ENCODE measurements at regions not wholly inside any gene's neighbourhood (a gene's known extent, or its start where the extent isn't known, plus 50 kb on each side); places are given as distances from the start of the nearest gene placed in this dataset.

DNA sequence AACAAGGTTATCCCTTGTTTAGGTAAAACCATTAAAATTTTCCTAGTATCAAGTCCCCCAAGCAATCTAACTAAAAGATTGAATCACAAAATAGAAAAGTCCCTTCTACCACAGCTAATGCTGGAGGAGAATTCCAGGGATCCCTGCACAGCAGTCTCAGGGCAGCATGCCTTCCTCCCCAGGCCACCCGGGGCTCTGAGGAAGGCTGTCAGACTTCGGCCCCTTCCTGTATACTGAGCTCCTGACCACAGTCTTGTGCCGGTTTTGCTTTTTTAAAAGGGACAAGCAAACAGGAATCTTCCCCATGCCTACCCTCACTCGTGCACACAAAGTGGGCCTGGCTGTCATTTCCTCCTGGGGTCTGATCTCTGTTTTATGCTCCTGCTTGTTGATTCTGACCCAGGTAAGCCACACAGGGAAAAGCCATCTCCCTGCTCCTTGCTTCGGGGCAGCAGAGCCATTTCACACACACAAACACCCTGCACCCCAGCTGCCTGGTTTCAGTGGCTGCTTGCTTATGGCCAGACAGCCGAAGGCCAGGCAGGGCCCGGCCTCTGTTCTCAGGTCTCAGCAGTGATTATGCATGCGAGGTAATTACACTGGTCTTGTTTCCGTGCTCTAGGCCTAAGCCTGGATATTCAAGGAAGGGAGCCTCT is 211.9 kb downstream of the NXNL2 start:
- POLR2A ChIA-PET, result no interaction called here
- ATAC-seq (no peak), DNase-seq (no peak)
- Mint-ChIP-seq H3K4me3 (no peak overlapping the region), H3K27me3 (peaks cover 5 to 42% (median 10%) of the 10 kb centered on the region in 5 donors), H3K36me3 (peaks cover 0 to 2% (median 0%) of the 10 kb centered on the region in 3 donors), H3K27ac (no peak overlapping the region), H3K4me1 (no peaks in the 10 kb centered on the region), H3K9me3 (peaks cover 0 to 1% (median 0%) of the 10 kb centered on the region in 9 donors)

DNA sequence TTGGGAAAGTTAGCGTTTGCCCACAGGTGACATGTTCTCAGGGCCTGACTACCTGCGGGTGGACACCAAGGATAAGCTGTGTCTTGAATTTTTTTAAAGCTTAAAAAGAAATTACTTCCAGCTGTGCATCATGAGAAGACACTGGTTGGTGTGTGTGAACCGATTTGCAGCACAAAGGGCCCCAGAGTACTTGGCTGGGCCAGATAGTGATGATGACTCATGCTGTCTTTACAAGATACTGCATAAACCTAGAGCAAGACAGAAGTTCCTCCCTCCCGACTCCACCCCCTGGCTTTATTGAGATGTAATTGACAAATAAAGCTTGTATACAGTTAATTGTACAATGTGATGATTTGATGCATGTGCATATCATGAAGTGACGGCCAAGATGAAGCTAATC is 212.8 kb downstream of the NXNL2 start:
- DNase-seq (no peak), ATAC-seq (no peak)
- no peaks in the 10 kb centered on the region for H3K4me1 Mint-ChIP-seq
- POLR2A ChIA-PET, result no interaction called here
- H3K27ac Mint-ChIP-seq, result no peak overlapping the region
- H3K9me3 Mint-ChIP-seq, result peaks cover 0 to 1% (median 0%) of the 10 kb centered on the region in 9 donors
- H3K27me3 Mint-ChIP-seq, result peaks cover 7 to 35% (median 10%) of the 10 kb centered on the region in 5 donors
- no peak overlapping the region for H3K4me3 Mint-ChIP-seq
- peaks cover 0 to 2% (median 0%) of the 10 kb centered on the region in 3 donors for H3K36me3 Mint-ChIP-seq

DNA sequence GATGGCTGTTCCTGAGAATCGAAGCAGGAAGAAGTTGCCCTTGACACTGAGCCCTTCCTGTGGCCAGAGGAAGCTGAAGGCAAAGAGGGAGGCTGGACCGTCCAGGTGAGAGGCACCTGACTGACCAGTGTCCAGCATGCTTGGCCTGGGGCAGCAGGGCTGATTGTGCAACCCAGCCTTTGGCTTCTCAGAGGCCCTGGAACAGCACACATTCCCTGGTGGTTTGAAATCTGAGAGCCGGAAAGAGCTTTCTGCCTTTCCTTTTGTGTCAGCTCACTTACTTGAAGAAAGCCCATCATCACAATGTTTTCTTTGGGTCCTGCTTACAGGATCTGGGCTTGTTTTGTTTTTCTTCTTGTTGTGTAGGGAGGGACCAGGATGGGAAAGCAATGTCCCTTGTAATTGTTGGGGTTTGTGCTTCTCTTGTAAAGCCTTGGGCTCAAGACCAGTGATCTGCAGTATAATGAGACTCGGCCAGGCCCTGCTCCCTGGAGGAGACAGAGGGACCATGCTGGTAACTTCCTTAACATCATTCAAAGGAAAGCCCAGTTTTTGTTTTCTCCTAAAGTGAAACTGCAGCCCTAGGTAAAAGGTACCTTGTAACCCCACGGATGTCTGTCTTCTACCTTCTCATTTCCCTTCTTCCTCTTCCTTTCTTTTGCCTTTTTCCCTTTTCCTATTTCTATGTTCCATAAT is 213.7 kb downstream of the NXNL2 start:
- no peaks in the 10 kb centered on the region for H3K4me1 Mint-ChIP-seq
- H3K36me3 Mint-ChIP-seq, result peaks cover 0 to 2% (median 0%) of the 10 kb centered on the region in 3 donors
- no peak overlapping the region for H3K4me3 Mint-ChIP-seq
- H3K27ac Mint-ChIP-seq, result no peak overlapping the region
- ATAC-seq (no peak), DNase-seq (no peak)
- peaks cover 8 to 33% (median 10%) of the 10 kb centered on the region in 5 donors for H3K27me3 Mint-ChIP-seq
- POLR2A ChIA-PET, result no interaction called here
- H3K9me3 Mint-ChIP-seq, result peaks cover 0 to 1% (median 0%) of the 10 kb centered on the region in 9 donors

DNA sequence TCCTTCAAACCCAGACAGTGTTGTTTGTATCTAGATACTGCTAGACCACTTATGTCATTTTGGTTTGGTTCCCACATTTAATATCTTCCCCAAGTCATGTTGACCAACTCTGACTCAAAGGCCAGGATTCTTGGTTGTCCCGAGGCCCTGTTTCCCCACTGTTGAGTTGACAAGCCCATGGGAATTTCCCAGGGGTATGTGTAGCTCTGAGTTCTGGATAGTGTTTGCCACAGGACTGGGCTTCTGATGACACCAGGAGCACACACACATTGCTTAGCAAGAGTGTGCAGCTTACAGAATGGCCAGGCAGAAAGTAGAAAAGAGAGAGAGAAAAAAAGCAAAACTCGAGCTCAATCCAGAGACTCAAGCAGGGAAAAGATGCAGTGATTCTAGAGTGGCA is 214.4 kb downstream of the NXNL2 start:
- Mint-ChIP-seq H3K36me3 (peaks cover 0 to 2% (median 0%) of the 10 kb centered on the region in 3 donors), H3K4me1 (no peaks in the 10 kb centered on the region), H3K4me3 (no peak overlapping the region), H3K9me3 (peaks cover 0 to 1% (median 0%) of the 10 kb centered on the region in 9 donors), H3K27ac (no peak overlapping the region), H3K27me3 (peaks cover 8 to 26% (median 10%) of the 10 kb centered on the region in 5 donors)
- ATAC-seq (no peak), DNase-seq (no peak)
- POLR2A ChIA-PET, result no interaction called here

DNA sequence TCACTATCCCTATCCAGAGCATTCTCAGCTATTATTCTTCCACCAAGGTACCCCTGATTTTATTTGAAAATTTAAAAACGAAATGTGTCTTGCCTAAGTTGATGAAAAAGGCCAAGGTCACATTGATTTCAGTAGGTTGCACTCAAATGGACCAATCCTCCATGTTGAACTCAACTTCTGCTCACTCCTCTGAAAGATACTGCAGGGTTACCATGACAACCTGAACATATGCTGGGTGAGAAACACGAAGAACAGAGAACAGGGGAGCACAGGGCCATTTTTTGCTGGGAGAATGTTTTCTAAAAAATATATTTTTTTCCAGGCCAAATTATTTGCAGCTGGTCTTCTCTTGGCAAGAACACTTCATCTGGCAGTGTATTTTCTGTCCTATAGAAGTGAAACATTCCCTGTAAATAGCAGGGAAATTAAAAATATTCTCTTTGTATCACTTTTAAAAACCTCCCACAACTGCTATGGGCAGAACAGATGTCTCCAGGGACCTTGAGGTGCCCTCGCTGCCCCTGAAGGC is 215.9 kb downstream of the NXNL2 start:
- no peaks in the 10 kb centered on the region for H3K4me1 Mint-ChIP-seq
- no peak for DNase-seq
- H3K9me3 Mint-ChIP-seq, result peaks cover 0 to 1% (median 0%) of the 10 kb centered on the region in 9 donors
- H3K27ac Mint-ChIP-seq, result no peak overlapping the region
- POLR2A ChIA-PET, result no interaction called here
- ATAC-seq, result no peak
- peaks cover 0 to 2% (median 0%) of the 10 kb centered on the region in 3 donors for H3K36me3 Mint-ChIP-seq
- peaks cover 5 to 12% (median 7%) of the 10 kb centered on the region in 5 donors for H3K27me3 Mint-ChIP-seq
- no peak overlapping the region for H3K4me3 Mint-ChIP-seq

DNA sequence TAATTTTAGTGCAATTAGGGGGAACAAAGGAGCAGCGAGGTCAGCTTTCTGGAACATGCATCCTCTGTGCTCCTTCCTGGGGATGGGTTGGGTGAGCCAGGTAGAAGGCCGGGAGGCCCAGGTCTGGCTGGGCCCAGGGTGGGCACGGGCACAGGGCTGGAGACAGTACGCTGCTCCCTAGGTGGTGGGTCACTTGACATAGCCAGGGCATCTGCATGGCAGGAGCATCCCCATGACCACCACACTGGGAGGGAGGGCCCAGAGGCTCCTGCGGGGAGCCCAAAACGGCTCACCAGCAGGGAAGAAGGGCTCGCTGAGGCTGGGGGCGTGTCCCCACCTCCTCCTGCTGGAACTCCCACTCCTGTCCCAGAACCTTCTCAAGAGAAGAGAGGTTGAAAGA is 216.8 kb downstream of the NXNL2 start:
- Mint-ChIP-seq H3K4me3 (no peak overlapping the region), H3K27me3 (peaks cover 3 to 7% (median 4%) of the 10 kb centered on the region in 5 donors)
- no peak for ATAC-seq

DNA sequence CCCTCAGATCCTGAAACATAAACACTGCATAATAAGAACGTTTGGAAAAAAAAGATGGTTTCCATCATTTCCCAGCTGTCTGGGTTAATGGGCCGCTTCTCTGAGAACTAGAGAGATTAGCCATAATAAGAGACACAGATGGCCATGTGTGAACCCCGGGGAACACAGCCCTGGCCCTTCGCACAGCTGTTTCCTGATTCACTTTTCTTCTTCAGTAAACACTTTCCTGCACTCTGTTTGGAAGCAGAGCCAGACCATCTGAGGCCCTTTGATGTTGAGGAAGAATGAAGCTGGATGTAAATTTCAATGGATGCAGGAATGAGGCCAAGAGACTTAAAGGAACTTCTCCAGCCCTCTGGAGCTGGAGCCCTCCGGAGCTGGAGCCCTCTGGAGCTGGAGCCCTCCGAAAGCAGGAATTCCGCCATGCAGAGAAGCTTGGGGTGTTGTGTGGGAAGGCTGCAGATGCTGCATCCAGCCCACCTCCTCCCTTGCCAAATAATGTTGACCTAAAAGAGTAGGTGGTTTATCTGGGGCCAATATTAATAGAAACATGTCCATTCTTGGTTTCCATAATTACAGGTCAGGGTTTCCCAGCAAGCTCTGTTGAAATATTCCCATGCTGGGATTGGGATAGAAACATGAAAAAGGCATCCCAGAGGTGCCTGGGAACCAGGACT is 218.9 kb downstream of the NXNL2 start:
- Mint-ChIP-seq H3K9me3 (peaks cover 0 to 1% (median 0%) of the 10 kb centered on the region in 9 donors), H3K36me3 (peaks cover 0 to 2% (median 0%) of the 10 kb centered on the region in 3 donors), H3K27ac (no peak overlapping the region)

More for the DNA sequence above, 216.8 kb downstream of the NXNL2 start:
- H3K9me3 Mint-ChIP-seq, result peaks cover 0 to 1% (median 0%) of the 10 kb centered on the region in 9 donors
- DNase-seq, result no peak
- POLR2A ChIA-PET, result no interaction called here
- no peaks in the 10 kb centered on the region for H3K4me1 Mint-ChIP-seq
- no peak overlapping the region for H3K27ac Mint-ChIP-seq
- peaks cover 0 to 2% (median 0%) of the 10 kb centered on the region in 3 donors for H3K36me3 Mint-ChIP-seq

DNA sequence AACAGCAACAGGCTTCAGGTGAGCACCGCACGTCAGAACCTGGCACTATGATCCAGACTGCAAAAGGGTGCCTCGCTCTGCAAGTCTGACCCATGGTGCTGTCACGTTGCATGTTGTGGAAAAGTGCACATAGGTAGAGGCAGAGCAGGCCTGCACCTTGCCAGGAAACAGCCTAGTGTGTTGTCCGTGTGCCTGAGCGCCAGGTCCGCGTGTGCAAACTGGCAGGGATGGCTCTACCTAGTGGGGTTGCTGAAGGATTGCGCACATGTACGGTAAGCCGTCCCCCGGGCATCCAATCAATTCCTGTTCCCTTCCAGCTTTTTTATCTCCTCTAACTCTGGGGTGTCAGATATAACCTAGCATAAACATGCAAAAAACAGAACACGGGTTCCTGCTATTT is 219.5 kb downstream of the NXNL2 start:
- Mint-ChIP-seq H3K36me3 (peaks cover 0 to 2% (median 2%) of the 10 kb centered on the region in 3 donors), H3K4me3 (no peak overlapping the region), H3K27ac (no peak overlapping the region), H3K4me1 (no peaks in the 10 kb centered on the region), H3K27me3 (peaks cover 7 to 18% (median 10%) of the 10 kb centered on the region in 5 donors), H3K9me3 (peaks cover 0 to 3% (median 0%) of the 10 kb centered on the region in 9 donors)
- DNase-seq (no peak), ATAC-seq (no peak)
- POLR2A ChIA-PET, result no interaction called here

More for the DNA sequence above, 218.9 kb downstream of the NXNL2 start:
- Mint-ChIP-seq H3K4me1 (no peaks in the 10 kb centered on the region), H3K27me3 (peaks cover 6 to 14% (median 10%) of the 10 kb centered on the region in 5 donors), H3K4me3 (no peak overlapping the region)
- no peak for DNase-seq
- ATAC-seq, result no peak
- POLR2A ChIA-PET, result interaction anchor here (0.5 kb wide), 1 partner anchor 109 kb away, joined by 3 read pairs; no protein-coding TSS in a partner anchor

DNA sequence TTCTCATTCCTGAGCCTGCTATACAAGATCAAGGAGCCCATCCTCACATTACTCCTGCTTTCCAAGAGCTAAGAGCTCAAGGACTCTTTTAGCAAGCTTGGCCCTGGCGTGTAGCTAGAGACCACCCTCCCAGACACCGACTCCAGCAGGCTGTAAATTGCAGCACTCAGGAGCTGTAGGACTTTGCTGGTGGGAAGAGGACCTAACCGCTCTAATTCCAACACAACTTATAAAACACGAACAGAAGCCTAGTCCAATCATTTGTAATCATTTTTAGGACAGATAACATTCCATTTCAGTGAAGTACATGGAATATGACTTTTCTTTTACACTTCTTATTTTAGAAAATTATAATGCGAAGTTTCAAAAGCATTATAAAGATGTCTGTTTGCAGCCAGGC is 219.9 kb downstream of the NXNL2 start:
- Mint-ChIP-seq H3K27me3 (peaks cover 7 to 20% (median 15%) of the 10 kb centered on the region in 5 donors), H3K27ac (no peak overlapping the region), H3K9me3 (peaks cover 0 to 2% (median 0%) of the 10 kb centered on the region in 9 donors), H3K4me3 (no peak overlapping the region), H3K4me1 (no peaks in the 10 kb centered on the region), H3K36me3 (peaks cover 0 to 7% (median 2%) of the 10 kb centered on the region in 3 donors)
- ATAC-seq (no peak), DNase-seq (no peak)
- POLR2A ChIA-PET, result no interaction called here

DNA sequence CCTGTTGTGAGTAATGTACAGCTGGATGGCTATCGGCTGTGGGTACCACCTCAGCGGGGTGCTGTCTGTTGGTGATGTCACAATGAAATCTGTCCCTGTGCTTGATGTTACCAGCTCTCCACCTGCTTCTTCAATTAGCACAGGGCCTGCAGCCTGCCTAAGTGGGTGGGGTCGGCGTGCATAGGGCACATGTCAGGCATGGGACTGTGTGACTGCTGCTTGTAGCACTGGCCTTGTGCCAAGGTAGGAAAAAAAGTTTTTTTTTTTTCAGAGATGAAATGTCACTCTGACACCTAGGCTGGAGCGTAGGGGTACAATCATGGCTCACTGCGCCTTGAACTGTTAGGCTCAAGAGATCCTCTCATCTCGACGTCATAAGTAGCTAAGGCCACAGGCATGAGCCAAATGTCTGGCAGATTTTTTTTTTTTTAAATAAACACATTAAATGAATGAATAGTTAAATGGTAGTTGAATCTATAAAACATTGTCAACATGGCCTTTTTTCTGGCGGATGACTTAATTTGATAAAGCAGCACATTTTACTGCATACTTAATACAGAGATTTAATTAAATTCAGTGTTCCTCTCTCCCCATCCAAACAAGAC is 222.5 kb downstream of the NXNL2 start:
- H3K4me3 Mint-ChIP-seq, result no peak overlapping the region
- H3K36me3 Mint-ChIP-seq, result peaks cover 0 to 7% (median 0%) of the 10 kb centered on the region in 3 donors
- POLR2A ChIA-PET, result interaction anchor here (0.7 kb wide), 2 partner anchors 12 to 1905 kb away, joined by 3 to 4 read pairs; no protein-coding TSS in a partner anchor
- no peaks in the 10 kb centered on the region for H3K4me1 Mint-ChIP-seq
- no peak overlapping the region for H3K27ac Mint-ChIP-seq
- ATAC-seq (no peak), DNase-seq (no peak)
- H3K9me3 Mint-ChIP-seq, result peaks cover 0 to 2% (median 0%) of the 10 kb centered on the region in 9 donors
- peaks cover 14 to 38% (median 18%) of the 10 kb centered on the region in 5 donors for H3K27me3 Mint-ChIP-seq

DNA sequence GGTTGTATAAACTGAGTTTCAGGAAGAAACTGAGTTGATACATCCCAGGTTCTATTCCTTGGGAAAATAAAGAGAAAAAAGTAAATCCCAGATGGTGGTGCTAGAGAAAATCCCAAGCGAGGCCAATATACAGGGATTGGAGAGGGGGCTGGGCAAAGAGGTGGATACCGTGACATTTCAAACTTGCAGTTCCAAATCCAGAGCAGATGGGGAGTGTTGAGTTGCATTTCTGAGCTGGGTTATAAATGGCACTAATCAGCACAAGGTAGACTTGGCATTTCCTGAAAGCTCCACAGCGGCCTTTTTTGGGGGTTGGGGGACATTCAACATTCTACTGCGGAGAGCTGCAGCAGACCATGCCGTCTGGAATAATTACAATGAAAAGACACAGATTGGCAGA is 224.4 kb downstream of the NXNL2 start:
- peaks cover 15 to 47% (median 18%) of the 10 kb centered on the region in 5 donors for H3K27me3 Mint-ChIP-seq

DNA sequence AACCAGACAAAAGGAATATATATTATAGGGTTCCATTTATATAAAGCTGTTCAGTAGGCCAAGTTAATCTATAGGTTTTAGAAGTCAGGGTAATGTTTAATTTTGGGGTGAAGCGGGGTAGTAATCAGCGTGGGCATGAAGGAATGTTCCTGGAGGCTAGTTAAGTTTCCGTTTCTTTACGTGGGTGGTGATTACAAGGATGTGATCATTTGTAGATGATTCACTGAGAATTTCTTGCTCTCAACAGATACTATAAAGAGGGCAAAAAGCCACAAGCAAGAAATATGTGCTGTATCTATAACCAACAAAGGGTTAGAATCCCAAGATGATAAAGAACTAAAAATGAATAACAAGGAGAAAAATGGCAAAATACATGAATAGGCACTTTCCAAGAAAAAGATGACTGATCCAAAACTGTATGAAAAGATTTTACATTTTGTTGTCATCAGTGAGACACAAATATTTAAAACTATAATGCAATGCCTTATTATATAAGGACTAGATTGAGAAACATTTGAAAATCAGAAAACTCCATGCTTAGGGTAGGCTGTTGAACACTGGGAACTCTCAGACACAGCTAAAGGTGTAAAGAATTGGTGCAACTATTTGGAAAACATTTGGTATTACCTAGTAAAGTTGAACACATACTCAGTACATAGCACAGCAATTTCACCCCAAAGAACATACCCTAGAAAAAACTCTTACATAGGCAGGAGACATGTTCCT is 224.3 kb upstream of the S1PR3 start:
- Mint-ChIP-seq H3K4me1 (no peaks in the 10 kb centered on the region), H3K36me3 (no peaks in the 10 kb centered on the region), H3K27ac (no peak overlapping the region), H3K4me3 (no peak overlapping the region), H3K9me3 (no peaks in the 10 kb centered on the region), H3K27me3 (peaks cover 0 to 11% (median 1%) of the 10 kb centered on the region in 5 donors)
- POLR2A ChIA-PET, result no interaction called here
- ATAC-seq (no peak), DNase-seq (no peak)

More for the DNA sequence above, 224.4 kb downstream of the NXNL2 start:
- no peak overlapping the region for H3K4me3 Mint-ChIP-seq
- peaks cover 0 to 2% (median 0%) of the 10 kb centered on the region in 9 donors for H3K9me3 Mint-ChIP-seq
- peaks cover 0 to 7% (median 0%) of the 10 kb centered on the region in 3 donors for H3K36me3 Mint-ChIP-seq
- ATAC-seq, result no peak
- H3K27ac Mint-ChIP-seq, result peak overlapping the region in 1 of 10 donors; percentile 73
- POLR2A ChIA-PET, result no interaction called here
- no peak for DNase-seq
- H3K4me1 Mint-ChIP-seq, result no peaks in the 10 kb centered on the region

Measured in naive thymus-derived CD8-positive, alpha-beta T cell (primary cell).